Fibroblast of upper back skin (primary cell): ENCODE measurements at regions not wholly inside any gene's neighbourhood (a gene's known extent, or its start where the extent isn't known, plus 50 kb on each side); places are given as distances from the start of the nearest gene placed in this dataset.

Experiments
- DNase-seq: peaks from one replicate; pipeline ENCODE4 v3.0.0-alpha.2; 2013

- no peak for DNase-seq
Measured at GRCh38 chr11:10388101-10388500, 67.0 kb upstream of the AMPD3 start.

GRCh38 chr11:10388574-10388973 lies 66.5 kb upstream of the AMPD3 start:
- DNase-seq: no peak

- DNase-seq: peak; percentile 42
Measured at GRCh38 chr11:10390375-10390774, 64.7 kb upstream of the AMPD3 start.

- DNase-seq: peak; percentile 71
Measured at GRCh38 chr11:10392095-10393079, 62.7 kb upstream of the AMPD3 start.

- no peak for DNase-seq
Measured at GRCh38 chr11:10394229-10395101, 60.6 kb upstream of the AMPD3 start.

GRCh38 chr11:10395166-10395897 lies 59.7 kb upstream of the AMPD3 start:
- no peak for DNase-seq

GRCh38 chr11:10396771-10397170 lies 58.3 kb upstream of the AMPD3 start:
- no peak for DNase-seq

- no peak for DNase-seq
Measured at GRCh38 chr11:10397226-10397987, 57.7 kb upstream of the AMPD3 start.

- no peak for DNase-seq
Measured at GRCh38 chr11:10398525-10398924, 56.5 kb upstream of the AMPD3 start.

GRCh38 chr11:10400856-10401255 lies 54.2 kb upstream of the AMPD3 start:
- peak; percentile 40 for DNase-seq

- no peak for DNase-seq
Measured at GRCh38 chr11:10401256-10401655, 53.8 kb upstream of the AMPD3 start.

- DNase-seq: no peak
Measured at GRCh38 chr11:10401696-10402392, 53.2 kb upstream of the AMPD3 start.
